ENCODE measurements at regions not wholly inside any gene's neighbourhood (a gene's known extent, or its start where the extent isn't known, plus 50 kb on each side); places are given as distances from the start of the nearest gene placed in this dataset.

DNA sequence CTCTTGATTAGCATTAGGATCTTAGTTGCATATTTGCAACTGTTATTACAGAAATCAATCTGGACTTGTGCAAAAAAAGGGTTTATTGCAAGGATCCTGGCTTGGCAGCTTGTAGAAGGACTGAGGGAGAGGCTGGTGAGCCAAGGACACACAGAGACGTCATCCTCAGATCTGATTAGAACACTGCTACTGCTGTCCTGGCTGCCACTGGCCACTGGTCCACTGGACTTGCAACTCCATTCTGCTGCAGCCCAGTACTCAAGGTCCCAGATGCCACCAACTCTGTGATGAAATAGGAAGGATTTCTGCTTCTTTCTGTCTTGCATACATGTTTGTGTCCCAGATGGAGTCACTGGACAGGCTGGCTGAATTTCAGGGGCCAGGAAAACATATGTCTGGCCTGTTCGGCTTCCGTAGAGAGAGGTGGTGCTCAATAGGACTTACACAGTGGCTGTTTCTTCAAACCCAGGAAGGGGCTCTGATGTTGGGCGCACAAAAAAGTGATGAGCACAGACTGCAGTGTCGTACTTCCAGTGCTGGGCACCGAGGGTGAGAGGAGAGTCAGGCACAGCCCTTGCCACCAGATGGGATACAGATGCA lies 68.9 kb upstream of the SH3PXD2B start:
- H3K36me3 ChIP-seq (ENCODE audit: control insufficient read depth, insufficient read depth, low read length): no peaks in the 10 kb centered on the region
- FAIRE-seq (no peak), ATAC-seq (no peak), DNase-seq (ENCODE audit: extremely low read depth in 1 of 4, low spot score in 3 of 4) (no peak)
- peaks cover 0 to 12% of the 10 kb centered on the region in 2 experiments; a peak in 2 of 5 replicates for H3K27me3 ChIP-seq (ENCODE audit: control insufficient read depth in 2 of 2, insufficient read depth in 2 of 2, low read length in 2 of 2)
- no peaks in the 10 kb centered on the region for H3K4me1 ChIP-seq (replicated peaks in 1 of 2; ENCODE audit: control insufficient read depth in 2 of 2, insufficient read depth in 2 of 2, low read length in 2 of 2)
- no peak overlapping the region for H3K4me2 ChIP-seq (ENCODE audit: insufficient read depth, low read length)
- H4K20me1 ChIP-seq (replicated peaks; ENCODE audit: control insufficient read depth, insufficient read depth, low read length): no peaks in the 10 kb centered on the region
- POLR2A ChIA-PET: no interaction called here
- H3K79me2 ChIP-seq (ENCODE audit: control insufficient read depth, insufficient read depth, low read length): no peaks in the 10 kb centered on the region
- H3K4me3 ChIP-seq: no peak overlapping the region
- BruUV-seq (replicated peaks): no TSS peak
- in situ Hi-C loops (cut with MboI): no loop called here
- H3K9ac ChIP-seq (ENCODE audit: insufficient read depth in 1 of 2, low read depth in 2 of 2, low read length in 2 of 2): no peak overlapping the region
- no peaks in the 10 kb centered on the region for H3K9me3 ChIP-seq (replicated peaks; ENCODE audit: control insufficient read depth, insufficient read depth, low read depth, low read length)
- intact Hi-C loops (cut with micrococcal nuclease): no loop called here
- no peak for TF ChIP-seq TEAD1 (CRISPR knock-in tag; IDR thresholded peaks at IDR 0.05)
- no peak for TF ChIP-seq ESRRA (IDR thresholded peaks at IDR 0.05; ENCODE audit: borderline replicate concordance, low read depth)
- TF ChIP-seq, protein P1, sequence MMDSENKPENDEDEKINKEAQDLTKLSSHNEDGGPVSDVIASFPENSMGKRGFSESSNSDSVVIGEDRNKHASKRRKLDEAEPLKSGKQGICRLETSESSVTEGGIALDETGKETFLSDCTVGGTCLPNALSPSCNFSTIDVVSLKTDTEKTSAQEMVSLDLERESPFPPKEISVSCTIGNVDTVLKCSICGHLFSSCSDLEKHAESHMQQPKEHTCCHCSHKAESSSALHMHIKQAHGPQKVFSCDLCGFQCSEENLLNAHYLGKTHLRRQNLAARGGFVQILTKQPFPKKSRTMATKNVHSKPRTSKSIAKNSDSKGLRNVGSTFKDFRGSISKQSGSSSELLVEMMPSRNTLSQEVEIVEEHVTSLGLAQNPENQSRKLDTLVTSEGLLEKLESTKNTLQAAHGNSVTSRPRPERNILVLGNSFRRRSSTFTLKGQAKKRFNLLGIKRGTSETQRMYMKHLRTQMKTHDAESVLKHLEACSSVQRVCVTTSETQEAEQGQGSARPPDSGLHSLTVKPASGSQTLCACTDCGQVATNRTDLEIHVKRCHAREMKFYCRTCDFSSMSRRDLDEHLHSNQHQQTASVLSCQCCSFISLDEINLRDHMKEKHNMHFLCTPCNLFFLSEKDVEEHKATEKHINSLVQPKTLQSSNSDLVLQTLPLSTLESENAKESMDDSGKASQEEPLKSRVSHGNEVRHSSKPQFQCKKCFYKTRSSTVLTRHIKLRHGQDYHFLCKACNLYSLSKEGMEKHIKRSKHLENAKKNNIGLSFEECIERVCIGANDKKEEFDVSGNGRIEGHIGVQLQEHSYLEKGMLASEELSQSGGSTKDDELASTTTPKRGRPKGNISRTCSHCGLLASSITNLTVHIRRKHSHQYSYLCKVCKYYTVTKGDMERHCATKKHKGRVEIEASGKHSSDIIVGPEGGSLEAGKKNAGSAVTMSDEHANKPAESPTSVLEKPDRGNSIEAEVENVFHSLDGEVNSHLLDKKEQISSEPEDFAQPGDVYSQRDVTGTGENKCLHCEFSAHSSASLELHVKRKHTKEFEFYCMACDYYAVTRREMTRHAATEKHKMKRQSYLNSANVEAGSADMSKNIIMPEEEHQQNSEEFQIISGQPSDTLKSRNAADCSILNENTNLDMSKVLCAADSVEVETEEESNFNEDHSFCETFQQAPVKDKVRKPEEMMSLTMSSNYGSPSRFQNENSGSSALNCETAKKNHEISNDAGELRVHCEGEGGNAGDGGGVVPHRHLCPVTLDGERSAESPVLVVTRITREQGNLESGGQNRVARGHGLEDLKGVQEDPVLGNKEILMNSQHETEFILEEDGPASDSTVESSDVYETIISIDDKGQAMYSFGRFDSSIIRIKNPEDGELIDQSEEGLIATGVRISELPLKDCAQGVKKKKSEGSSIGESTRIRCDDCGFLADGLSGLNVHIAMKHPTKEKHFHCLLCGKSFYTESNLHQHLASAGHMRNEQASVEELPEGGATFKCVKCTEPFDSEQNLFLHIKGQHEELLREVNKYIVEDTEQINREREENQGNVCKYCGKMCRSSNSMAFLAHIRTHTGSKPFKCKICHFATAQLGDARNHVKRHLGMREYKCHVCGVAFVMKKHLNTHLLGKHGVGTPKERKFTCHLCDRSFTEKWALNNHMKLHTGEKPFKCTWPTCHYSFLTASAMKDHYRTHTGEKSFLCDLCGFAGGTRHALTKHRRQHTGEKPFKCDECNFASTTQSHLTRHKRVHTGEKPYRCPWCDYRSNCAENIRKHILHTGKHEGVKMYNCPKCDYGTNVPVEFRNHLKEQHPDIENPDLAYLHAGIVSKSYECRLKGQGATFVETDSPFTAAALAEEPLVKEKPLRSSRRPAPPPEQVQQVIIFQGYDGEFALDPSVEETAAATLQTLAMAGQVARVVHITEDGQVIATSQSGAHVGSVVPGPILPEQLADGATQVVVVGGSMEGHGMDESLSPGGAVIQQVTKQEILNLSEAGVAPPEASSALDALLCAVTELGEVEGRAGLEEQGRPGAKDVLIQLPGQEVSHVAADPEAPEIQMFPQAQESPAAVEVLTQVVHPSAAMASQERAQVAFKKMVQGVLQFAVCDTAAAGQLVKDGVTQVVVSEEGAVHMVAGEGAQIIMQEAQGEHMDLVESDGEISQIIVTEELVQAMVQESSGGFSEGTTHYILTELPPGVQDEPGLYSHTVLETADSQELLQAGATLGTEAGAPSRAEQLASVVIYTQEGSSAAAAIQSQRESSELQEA (IDR thresholded peaks at IDR 0.05; ENCODE audit: low read depth): 0 out of 2 replicates have a peak, but pooled peaks have one; percentile 48
- TF ChIP-seq ZNF444 (CRISPR knock-in tag; IDR thresholded peaks at IDR 0.05): no peak
- H3K27ac ChIP-seq (ENCODE audit: extremely low read depth, low read depth, low read length): no peak overlapping the region
- H3K9me1 ChIP-seq (ENCODE audit: control insufficient read depth, insufficient read depth, low read length): no peaks in the 10 kb centered on the region
- 0% methylated on average over 6 of the region's 6 CpGs for WGBS (ENCODE audit: insufficient coverage, low coverage, missing lambda C conversion rate)
- CTCF ChIA-PET (ENCODE audit: low intra/inter-chr PET ratio): no interaction called here
- no peak overlapping the region for H2AFZ ChIP-seq (ENCODE audit: low read depth, low read length)
